Tibial nerve (tissue), 4 donors: ENCODE measurements at regions not wholly inside any gene's neighbourhood (a gene's known extent, or its start where the extent isn't known, plus 50 kb on each side); places are given as distances from the start of the nearest gene placed in this dataset.

Experiments
- EP300 ChIP-seq, 2 donors: sonication (generic); formaldehyde crosslinking; IDR thresholded peaks; one replicate each; pipeline ENCODE4 v1.6.1; 2017; ENCODE audit warnings: antibody characterized with exemption in 2 of 2, mild to moderate bottlenecking in 1 of 2
- POLR2A ChIP-seq, 2 donors: fragments of 450-650 bp; IDR thresholded peaks; one replicate each; pipeline ENCODE4 v1.6.1; 2017; ENCODE audit warnings: antibody characterized with exemption in 2 of 2, mild to moderate bottlenecking in 2 of 2, moderate library complexity in 2 of 2
- TF ChIP-seq, protein P1 (sequence below), 5 experiments: fragments of 200-600 bp in 3 of 5; fragments of 450-650 bp in 2 of 5; sonication (generic) in 3 of 5; IDR thresholded peaks; one replicate each; pipeline ENCODE4 v1.5.1; 2016 to 2019; ENCODE audit warnings: antibody characterized with exemption in 5 of 5, mild to moderate bottlenecking in 3 of 5, moderate library complexity in 2 of 5

GRCh38 chr1:37118790-37119189, 84.5 kb upstream of the GRIK3 start:
- TF ChIP-seq, protein P1, sequence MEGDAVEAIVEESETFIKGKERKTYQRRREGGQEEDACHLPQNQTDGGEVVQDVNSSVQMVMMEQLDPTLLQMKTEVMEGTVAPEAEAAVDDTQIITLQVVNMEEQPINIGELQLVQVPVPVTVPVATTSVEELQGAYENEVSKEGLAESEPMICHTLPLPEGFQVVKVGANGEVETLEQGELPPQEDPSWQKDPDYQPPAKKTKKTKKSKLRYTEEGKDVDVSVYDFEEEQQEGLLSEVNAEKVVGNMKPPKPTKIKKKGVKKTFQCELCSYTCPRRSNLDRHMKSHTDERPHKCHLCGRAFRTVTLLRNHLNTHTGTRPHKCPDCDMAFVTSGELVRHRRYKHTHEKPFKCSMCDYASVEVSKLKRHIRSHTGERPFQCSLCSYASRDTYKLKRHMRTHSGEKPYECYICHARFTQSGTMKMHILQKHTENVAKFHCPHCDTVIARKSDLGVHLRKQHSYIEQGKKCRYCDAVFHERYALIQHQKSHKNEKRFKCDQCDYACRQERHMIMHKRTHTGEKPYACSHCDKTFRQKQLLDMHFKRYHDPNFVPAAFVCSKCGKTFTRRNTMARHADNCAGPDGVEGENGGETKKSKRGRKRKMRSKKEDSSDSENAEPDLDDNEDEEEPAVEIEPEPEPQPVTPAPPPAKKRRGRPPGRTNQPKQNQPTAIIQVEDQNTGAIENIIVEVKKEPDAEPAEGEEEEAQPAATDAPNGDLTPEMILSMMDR (IDR thresholded peaks at IDR 0.05) = no peak
- TF ChIP-seq POLR2A (IDR thresholded peaks at IDR 0.05) (no peak), EP300 (IDR thresholded peaks at IDR 0.05) (no peak)
